Glutamatergic neuron (in vitro differentiated cells): ENCODE measurements at regions not wholly inside any gene's neighbourhood (a gene's known extent, or its start where the extent isn't known, plus 50 kb on each side); places are given as distances from the start of the nearest gene placed in this dataset.

Source experiments
- DNase-seq: peaks from one replicate; pipeline ENCODE4 v3.0.0; 2022
- H3K27ac Mint-ChIP-seq: one replicate; pipeline ENCODE4 v1.8.0; 2020; ENCODE audit warnings: mild to moderate bottlenecking, mixed read lengths, inconsistent platforms; ENCODE audit not compliant: unreplicated experiment
- H3K27me3 Mint-ChIP-seq: one replicate; pipeline ENCODE4 v1.8.0; 2020; ENCODE audit warnings: mild to moderate bottlenecking, moderate library complexity, mixed read lengths, inconsistent platforms; ENCODE audit not compliant: unreplicated experiment
- H3K36me3 Mint-ChIP-seq: one replicate; pipeline ENCODE4 v1.8.0; 2020; ENCODE audit warnings: mild to moderate bottlenecking, mixed read lengths, inconsistent platforms; ENCODE audit not compliant: unreplicated experiment
- H3K4me1 Mint-ChIP-seq: one replicate; pipeline ENCODE4 v1.8.0; 2020; ENCODE audit warnings: mild to moderate bottlenecking, low read depth, mixed read lengths, inconsistent platforms; ENCODE audit not compliant: unreplicated experiment
- H3K4me3 Mint-ChIP-seq: one replicate; pipeline ENCODE4 v1.8.0; 2020; ENCODE audit warnings: mild to moderate bottlenecking, mixed read lengths, inconsistent platforms; ENCODE audit not compliant: unreplicated experiment
- H3K9me3 Mint-ChIP-seq: one replicate; pipeline ENCODE4 v1.8.0; 2020; ENCODE audit warnings: mild to moderate bottlenecking, moderate library complexity, mixed read lengths, inconsistent platforms; ENCODE audit not compliant: unreplicated experiment
- TF ChIP-seq, protein P1 (sequence below): fragments of 200-600 bp; sonication (generic); IDR thresholded peaks from one replicate; pipeline ENCODE4 v1.5.0; 2021; ENCODE audit not compliant: partially characterized antibody, unreplicated experiment

DNA sequence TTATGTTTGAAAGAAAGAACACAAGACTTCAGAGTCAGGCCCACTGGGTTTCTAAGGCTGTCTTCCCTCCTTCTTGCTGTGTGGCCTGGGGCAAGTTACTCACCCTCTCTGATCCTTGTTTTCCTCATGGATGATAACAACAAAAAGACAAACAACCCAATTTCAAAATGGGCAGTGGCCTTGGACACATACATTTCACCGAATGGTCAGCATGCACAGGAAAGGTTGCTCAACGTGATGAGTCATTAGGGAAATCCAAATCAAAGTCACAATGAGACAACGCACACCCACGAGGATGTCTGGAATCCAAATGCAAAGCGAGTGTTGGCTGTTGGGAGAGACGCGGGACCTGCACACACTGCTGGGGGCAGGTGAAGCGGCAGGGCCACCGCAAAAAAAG, 50.8 kb upstream of the PPP2R2C start:
- H3K4me1 Mint-ChIP-seq, result peaks cover 10% of the 10 kb centered on the region
- H3K4me3 Mint-ChIP-seq, result no peak overlapping the region
- TF ChIP-seq, protein P1, sequence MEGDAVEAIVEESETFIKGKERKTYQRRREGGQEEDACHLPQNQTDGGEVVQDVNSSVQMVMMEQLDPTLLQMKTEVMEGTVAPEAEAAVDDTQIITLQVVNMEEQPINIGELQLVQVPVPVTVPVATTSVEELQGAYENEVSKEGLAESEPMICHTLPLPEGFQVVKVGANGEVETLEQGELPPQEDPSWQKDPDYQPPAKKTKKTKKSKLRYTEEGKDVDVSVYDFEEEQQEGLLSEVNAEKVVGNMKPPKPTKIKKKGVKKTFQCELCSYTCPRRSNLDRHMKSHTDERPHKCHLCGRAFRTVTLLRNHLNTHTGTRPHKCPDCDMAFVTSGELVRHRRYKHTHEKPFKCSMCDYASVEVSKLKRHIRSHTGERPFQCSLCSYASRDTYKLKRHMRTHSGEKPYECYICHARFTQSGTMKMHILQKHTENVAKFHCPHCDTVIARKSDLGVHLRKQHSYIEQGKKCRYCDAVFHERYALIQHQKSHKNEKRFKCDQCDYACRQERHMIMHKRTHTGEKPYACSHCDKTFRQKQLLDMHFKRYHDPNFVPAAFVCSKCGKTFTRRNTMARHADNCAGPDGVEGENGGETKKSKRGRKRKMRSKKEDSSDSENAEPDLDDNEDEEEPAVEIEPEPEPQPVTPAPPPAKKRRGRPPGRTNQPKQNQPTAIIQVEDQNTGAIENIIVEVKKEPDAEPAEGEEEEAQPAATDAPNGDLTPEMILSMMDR, result no peak
- H3K36me3 Mint-ChIP-seq, result peaks cover under 1% of the 10 kb centered on the region
- H3K27me3 Mint-ChIP-seq, result peaks cover 4% of the 10 kb centered on the region
- H3K27ac Mint-ChIP-seq, result no peak overlapping the region
- H3K9me3 Mint-ChIP-seq, result peaks cover 4% of the 10 kb centered on the region
- DNase-seq, result no peak

DNA sequence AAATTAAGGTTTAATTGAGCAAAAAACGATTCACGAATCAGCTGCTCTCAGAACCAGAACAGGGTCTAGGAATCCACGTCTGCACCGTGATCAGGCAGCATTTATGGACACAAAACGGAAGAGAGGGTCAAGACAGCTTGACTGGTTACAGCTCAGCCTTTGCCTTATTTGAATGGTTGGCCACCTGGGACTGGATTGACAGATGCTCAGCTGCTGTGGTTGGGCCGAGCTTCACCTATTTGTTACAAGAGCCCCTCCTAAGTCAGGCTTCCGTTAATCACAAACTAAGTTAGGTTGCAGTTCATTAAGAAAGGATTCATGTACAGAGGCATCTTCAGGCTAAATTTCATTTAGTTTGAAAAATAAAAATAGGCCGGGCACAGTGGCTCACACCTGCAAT, 50.6 kb upstream of the MAN2B2 start:
- Mint-ChIP-seq H3K36me3 (no peaks in the 10 kb centered on the region), H3K4me3 (peak overlapping the region; percentile 36), H3K27ac (peak overlapping the region; percentile 85), H3K9me3 (peaks cover 7% of the 10 kb centered on the region), H3K27me3 (peaks cover 8% of the 10 kb centered on the region), H3K4me1 (peaks cover 16% of the 10 kb centered on the region)
- TF ChIP-seq, protein P1, result no peak
- DNase-seq, result no peak
